HG03378 (cell line): ENCODE measurements at regions not wholly inside any gene's neighbourhood (a gene's known extent, or its start where the extent isn't known, plus 50 kb on each side); places are given as distances from the start of the nearest gene placed in this dataset.
A peak's percentile ranks its signal among the peaks of the same experiment; 100 is the strongest.

Experiments used
- ATAC-seq: cut with Tn5 transposase; IDR thresholded peaks from one replicate; pipeline ENCODE4 v1.9.1; 2021; ENCODE audit warnings: mild to moderate bottlenecking, moderate library complexity; ENCODE audit not compliant: unreplicated experiment

- no peak for ATAC-seq
Observed at GRCh38 chr10:65534771-65535170, 1391.1 kb upstream of the LRRTM3 start.

GRCh38 chr10:65544756-65545155 is 1381.1 kb upstream of the LRRTM3 start:
- no peak for ATAC-seq

DNA sequence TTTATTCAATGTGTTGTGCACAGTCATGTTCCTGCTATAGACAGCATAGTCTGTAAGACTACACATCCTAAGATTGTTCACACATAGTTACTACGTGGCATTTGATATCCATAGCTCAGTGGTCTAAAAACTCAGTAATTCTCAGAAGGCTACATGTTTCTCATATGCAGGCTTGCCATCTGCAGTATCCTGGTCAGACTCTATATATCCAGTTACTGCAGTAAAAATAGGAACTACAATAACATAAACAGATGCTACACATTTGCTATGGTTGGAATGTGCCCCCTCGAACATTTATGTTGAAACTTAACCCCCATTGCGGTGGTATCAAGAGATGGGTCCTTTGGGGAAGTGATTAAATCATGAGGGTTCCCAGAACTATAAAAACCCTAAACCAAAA is 1377.8 kb upstream of the LRRTM3 start:
- no peak for ATAC-seq

DNA sequence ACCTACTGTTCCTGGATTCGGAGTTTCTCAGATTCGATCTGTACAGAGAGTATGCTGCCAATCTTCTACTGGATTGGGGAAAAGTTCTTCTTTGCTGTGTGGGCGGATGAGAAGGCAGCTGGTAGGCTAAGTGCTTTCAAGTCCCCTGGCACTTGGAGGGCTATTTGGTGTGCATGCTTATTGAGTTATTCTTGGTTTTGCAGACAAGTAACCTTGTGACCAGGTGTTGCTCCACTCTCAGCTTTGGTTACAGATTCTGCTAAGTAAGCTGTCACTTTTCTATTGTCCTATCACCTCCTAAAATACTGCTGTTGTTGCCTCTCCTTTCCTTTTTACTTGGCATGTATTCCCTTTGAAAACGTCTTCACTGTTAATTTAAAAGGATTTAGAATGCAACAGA is 1375.1 kb upstream of the LRRTM3 start:
- ATAC-seq, result no peak

GRCh38 chr10:65555192-65555591 is 1370.6 kb upstream of the LRRTM3 start:
- ATAC-seq, result no peak

GRCh38 chr10:65556006-65556405 is 1369.8 kb upstream of the LRRTM3 start:
- no peak for ATAC-seq

- no peak for ATAC-seq
Observed at GRCh38 chr10:65559369-65559768, 1366.5 kb upstream of the LRRTM3 start.

DNA sequence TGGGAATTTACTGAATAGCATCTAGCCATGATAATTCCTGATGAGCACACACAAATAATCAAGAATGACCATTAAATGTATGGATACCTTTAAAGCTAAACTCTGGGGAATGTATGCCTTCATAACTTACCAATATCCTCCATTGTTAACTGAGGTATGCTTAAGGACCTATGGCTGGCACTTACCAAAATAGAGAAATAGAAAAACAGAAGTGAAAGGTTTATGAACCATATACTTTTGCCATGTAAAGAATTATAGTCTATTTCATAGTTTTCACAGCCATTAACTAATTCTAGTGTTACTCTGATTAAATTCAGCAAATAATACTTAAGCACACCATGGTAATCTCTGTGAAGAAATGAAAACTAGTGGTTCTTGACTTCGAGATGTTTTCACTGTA is 1360.6 kb upstream of the LRRTM3 start:
- ATAC-seq, result no peak

DNA sequence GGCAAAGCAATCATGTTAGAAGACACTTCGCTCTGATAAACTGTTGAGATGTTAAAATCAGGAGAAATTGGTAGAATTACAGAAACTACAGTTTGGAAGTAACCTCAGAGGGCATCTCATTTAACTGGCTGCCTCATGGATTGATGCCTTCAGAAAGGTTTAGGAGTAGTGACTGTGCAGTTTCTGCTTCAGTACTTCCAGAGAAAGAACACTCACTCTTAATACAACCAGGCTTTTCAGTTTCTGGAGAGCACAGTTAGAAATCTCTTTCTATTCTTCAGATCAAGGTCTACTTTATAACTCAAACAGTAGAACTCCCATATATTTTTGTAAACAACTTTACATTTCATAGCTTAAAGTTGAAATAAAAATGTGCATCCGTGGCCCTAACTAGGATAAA is 1358.9 kb upstream of the LRRTM3 start:
- ATAC-seq, result no peak

- peak; percentile 45 for ATAC-seq
Observed at GRCh38 chr10:65570143-65571010, 1355.5 kb upstream of the LRRTM3 start.

- ATAC-seq, result peak; percentile 44
Observed at GRCh38 chr10:65571011-65571570, 1354.7 kb upstream of the LRRTM3 start.

- no peak for ATAC-seq
Observed at GRCh38 chr10:65581426-65582026, 1344.3 kb upstream of the LRRTM3 start.

DNA sequence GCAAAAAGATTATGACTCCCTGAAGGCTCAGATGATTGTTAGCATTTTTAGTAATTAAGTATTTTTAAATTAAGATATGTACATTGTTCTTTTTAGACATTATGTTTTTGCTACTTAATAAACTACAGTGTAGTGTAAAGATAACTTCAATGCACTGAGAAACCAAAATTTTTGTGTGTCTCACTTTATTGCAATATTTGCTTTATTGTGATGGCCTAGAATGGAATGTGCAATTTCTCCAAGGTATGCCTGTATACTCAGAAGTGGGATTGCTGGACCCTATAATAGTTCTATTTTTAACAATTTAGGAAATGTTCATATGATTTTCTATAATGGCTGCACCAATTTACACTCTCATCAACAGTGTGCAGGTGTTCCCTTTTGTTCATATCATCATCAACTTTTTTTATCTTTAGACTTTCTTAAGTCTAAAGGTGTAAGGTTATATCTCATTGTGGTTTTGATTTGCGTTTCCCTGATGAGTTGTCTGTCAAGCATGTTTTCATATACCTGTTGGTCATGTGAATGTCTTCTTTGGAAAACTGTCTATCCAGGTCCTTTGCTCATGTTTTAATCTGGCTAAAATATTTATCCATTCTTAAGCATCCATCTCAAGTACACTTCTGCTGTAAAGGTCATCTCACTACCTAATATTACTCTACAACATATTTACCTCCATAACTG is 1323.5 kb upstream of the LRRTM3 start:
- no peak for ATAC-seq

DNA sequence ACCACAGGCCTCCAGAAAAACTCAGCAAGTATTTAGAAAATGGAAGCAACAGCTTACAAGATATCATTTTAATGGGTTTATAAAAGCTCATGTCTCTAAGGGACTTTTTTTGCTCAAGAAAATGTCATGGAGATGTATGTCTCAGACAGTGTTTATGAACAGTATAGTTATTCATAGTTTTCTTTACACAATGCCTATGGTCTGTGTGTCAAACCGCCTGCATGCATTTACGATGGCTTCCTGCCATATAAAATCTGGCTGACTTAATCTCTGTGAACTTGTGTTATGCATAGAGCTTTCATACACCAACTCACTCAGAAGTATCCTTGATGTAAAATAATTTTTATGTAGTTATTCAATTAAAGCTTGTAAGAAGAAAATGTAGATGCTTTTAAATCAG is 1314.2 kb upstream of the LRRTM3 start:
- ATAC-seq, result no peak

GRCh38 chr10:65614956-65615565 is 1310.8 kb upstream of the LRRTM3 start:
- ATAC-seq, result no peak

GRCh38 chr10:65618126-65618525 is 1307.7 kb upstream of the LRRTM3 start:
- ATAC-seq, result no peak

DNA sequence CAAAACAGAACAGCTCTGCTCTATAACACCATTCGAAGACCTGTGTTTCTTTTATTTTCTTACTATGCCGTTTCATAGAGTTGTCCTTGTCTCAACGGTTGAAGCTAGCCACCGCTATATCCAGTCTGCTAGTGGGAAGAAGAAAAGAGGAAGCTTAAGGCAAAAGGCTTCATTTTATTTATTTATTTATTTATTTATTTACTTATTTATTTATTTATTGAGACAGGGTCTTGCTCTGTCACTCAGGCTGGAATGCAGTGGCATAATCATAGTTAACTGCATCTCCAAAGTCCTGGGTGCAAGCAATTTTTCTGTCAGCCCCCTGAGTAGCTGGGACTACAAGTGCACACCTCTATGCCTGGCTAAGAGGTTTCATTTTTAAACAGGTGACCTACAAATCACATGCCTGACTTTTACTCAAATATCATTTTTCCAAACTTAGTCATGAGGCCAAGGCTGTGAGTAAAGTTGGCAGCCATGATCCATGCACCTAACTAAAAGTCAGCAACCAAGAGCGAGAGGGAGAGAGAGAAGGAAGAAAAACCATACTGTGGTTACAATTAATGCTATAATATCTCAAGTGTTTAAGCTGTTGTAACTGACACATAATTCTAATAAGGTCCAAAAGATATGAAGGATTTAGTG is 1305.3 kb upstream of the LRRTM3 start:
- no peak for ATAC-seq

- no peak for ATAC-seq
Observed at GRCh38 chr10:65622608-65623007, 1303.2 kb upstream of the LRRTM3 start.

GRCh38 chr10:65628493-65629139 is 1297.2 kb upstream of the LRRTM3 start:
- no peak for ATAC-seq

DNA sequence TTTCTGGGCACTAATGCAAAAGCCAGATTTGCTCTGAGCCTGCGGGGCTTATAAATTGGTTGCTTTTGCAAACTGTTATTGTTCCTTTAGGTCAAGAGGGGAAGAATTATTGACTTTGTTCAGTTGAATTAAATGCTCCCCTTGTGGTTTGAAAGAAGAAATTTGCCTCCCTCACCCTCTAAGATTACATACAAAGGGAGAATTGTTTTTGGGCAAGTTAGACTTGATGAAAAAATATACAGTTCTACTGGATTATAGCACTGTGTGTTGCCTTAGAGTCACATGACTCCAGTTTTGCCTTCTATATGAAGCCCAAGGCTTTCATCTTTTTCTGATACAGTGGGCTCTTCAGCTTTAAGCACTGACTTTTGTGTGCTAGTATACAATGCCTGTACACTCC is 1265.8 kb upstream of the LRRTM3 start:
- no peak for ATAC-seq
